Stomach (tissue), 4 donors: ENCODE measurements at regions not wholly inside any gene's neighbourhood (a gene's known extent, or its start where the extent isn't known, plus 50 kb on each side); places are given as distances from the start of the nearest gene placed in this dataset.

ENCODE experiments used
- POLR2A ChIP-seq, 4 donors: fragments of 450-650 bp; IDR thresholded peaks; one replicate each; pipeline ENCODE4 v1.6.1; 2016; ENCODE audit warnings: antibody characterized with exemption in 4 of 4, control low read depth in 2 of 4, mild to moderate bottlenecking in 1 of 4, moderate library complexity in 1 of 4
- TF ChIP-seq, protein P1 (sequence below), 7 experiments: fragments of 450-650 bp in 4 of 7; fragments of 200-600 bp in 3 of 7; sonication (generic) in 3 of 7; IDR thresholded peaks; one replicate each; pipeline ENCODE4 v1.5.1; 2016 to 2019; ENCODE audit warnings: antibody characterized with exemption in 7 of 7, control low read depth in 2 of 7, mild to moderate bottlenecking in 1 of 7

DNA sequence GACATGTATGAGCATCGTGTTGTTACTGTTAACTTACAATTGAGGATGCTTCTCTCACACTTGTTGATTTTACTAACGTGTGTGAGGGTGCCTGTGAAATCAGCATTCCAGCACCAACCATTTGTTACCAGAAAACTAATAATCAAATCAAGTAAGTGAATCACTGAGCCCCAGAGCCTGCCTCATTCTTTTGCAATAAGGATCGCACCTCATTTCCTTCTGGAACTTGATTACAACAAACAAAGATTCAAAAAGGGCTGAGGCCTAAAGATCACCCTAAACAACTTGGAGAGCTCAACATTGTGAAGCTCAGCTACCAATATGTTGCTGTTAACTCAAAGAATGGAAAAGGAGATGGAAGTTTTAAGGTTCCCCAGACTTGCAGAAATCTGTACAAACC, 274.7 kb downstream of the TFAP2A start:
- TF ChIP-seq POLR2A (IDR thresholded peaks at IDR 0.05), result no peak
- TF ChIP-seq, protein P1, sequence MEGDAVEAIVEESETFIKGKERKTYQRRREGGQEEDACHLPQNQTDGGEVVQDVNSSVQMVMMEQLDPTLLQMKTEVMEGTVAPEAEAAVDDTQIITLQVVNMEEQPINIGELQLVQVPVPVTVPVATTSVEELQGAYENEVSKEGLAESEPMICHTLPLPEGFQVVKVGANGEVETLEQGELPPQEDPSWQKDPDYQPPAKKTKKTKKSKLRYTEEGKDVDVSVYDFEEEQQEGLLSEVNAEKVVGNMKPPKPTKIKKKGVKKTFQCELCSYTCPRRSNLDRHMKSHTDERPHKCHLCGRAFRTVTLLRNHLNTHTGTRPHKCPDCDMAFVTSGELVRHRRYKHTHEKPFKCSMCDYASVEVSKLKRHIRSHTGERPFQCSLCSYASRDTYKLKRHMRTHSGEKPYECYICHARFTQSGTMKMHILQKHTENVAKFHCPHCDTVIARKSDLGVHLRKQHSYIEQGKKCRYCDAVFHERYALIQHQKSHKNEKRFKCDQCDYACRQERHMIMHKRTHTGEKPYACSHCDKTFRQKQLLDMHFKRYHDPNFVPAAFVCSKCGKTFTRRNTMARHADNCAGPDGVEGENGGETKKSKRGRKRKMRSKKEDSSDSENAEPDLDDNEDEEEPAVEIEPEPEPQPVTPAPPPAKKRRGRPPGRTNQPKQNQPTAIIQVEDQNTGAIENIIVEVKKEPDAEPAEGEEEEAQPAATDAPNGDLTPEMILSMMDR (IDR thresholded peaks at IDR 0.05), result no peak
